RWPE2 (cell line): ENCODE measurements at regions not wholly inside any gene's neighbourhood (a gene's known extent, or its start where the extent isn't known, plus 50 kb on each side); places are given as distances from the start of the nearest gene placed in this dataset.
"Not testable (repeated sequence)": the region's sequence is repeated elsewhere in the genome, so short reads cannot be mapped to it uniquely, and the experiment has no call there.

ENCODE experiments used
- ATAC-seq: fragments of 200-7000 bp; cut with Tn5 transposase; 3 replicates; pipeline ENCODE4 v1.9.1; 2021; ENCODE audit warnings: low read depth
- DNase-seq: peaks from one replicate; pipeline ENCODE4 v3.0.0-alpha.2; 2020; ENCODE audit warnings: low spot score
- H3K27ac ChIP-seq: fragments of 450-650 bp; 2 replicates; pipeline ENCODE4 v1.5.1; 2017; ENCODE audit warnings: mild to moderate bottlenecking; ENCODE audit not compliant: poor library complexity, severe bottlenecking
- H3K27me3 ChIP-seq: fragments of 250-450 bp; sonication (Bioruptor Pico); 2 replicates; pipeline ENCODE4 v1.5.1; 2021; ENCODE audit warnings: mild to moderate bottlenecking, moderate library complexity; ENCODE audit not compliant: insufficient read depth, poor library complexity, severe bottlenecking
- H3K36me3 ChIP-seq: fragments of 250-450 bp; sonication (Bioruptor Pico); 2 replicates; pipeline ENCODE4 v1.5.1; 2020; ENCODE audit warnings: low read depth, mild to moderate bottlenecking, moderate library complexity
- H3K4me1 ChIP-seq: fragments of 250-450 bp; sonication (Bioruptor Pico); 2 replicates; pipeline ENCODE4 v1.5.1; 2021; ENCODE audit warnings: mild to moderate bottlenecking, moderate library complexity; ENCODE audit not compliant: insufficient read depth, poor library complexity, severe bottlenecking
- H3K4me3 ChIP-seq: fragments of 250-450 bp; sonication (Bioruptor Pico); 2 replicates; pipeline ENCODE4 v1.5.1; 2021; ENCODE audit warnings: mild to moderate bottlenecking, moderate library complexity; ENCODE audit not compliant: severe bottlenecking
- H3K9me3 ChIP-seq: fragments of 250-450 bp; sonication (Bioruptor Pico); 2 replicates; pipeline ENCODE4 v1.5.1; 2021; ENCODE audit warnings: mild to moderate bottlenecking, moderate library complexity; ENCODE audit not compliant: severe bottlenecking

GRCh38 chr1:121117298-121117611, 66.9 kb downstream of the FAM72B start:
- not testable (repeated sequence) for H3K9me3 ChIP-seq, H3K4me1 ChIP-seq, H3K27ac ChIP-seq, H3K27me3 ChIP-seq, DNase-seq, H3K36me3 ChIP-seq
- peak; percentile 78 for ATAC-seq
- H3K4me3 ChIP-seq = peak overlapping the region; percentile 21

GRCh38 chr1:121117622-121118479, 66.3 kb downstream of the FAM72B start:
- peak overlapping the region; percentile 42 for H3K4me3 ChIP-seq
- H3K27ac ChIP-seq = peak overlapping the region; percentile 27

More at GRCh38 chr1:121117622-121118479, 66.3 kb downstream of the FAM72B start:
- ATAC-seq (peak; percentile 40), DNase-seq (peak; percentile 20)
- not testable (repeated sequence) for H3K9me3 ChIP-seq, H3K4me1 ChIP-seq, H3K27me3 ChIP-seq, H3K36me3 ChIP-seq
